ENCODE measurements at regions not wholly inside any gene's neighbourhood (a gene's known extent, or its start where the extent isn't known, plus 50 kb on each side); places are given as distances from the start of the nearest gene placed in this dataset.
"Not testable (repeated sequence)": the region's sequence is repeated elsewhere in the genome, so short reads cannot be mapped to it uniquely, and the experiment has no call there.

GRCh38 chr1:242826701-242827336 lies 302.3 kb upstream of the PLD5 start:
- Histone ChIP-seq H3K27ac (ENCODE audit: low read depth, low read length, severe bottlenecking) (no peak overlapping the region), H3K4me3 (ENCODE audit: extremely low read depth, insufficient read depth, low read length, poor library complexity, severe bottlenecking) (no peak overlapping the region), H3K9me3 (ENCODE audit: control insufficient read depth, low read length) (no peaks in the 10 kb centered on the region), H3K4me1 (ENCODE audit: control insufficient read depth, insufficient read depth, low read length, poor library complexity, severe bottlenecking) (peaks cover 35% of the 10 kb centered on the region), H3K36me3 (ENCODE audit: control insufficient read depth, insufficient read depth, low read length) (no peaks in the 10 kb centered on the region)
- 64 to 79% methylated on average over 3 to 4 of the region's 6 CpGs for WGBS, 2 experiments (ENCODE audit: insufficient coverage in 2 of 2)

- no peaks in the 10 kb centered on the region for H3K9me3 ChIP-seq (ENCODE audit: control insufficient read depth, low read length)
- peaks cover 35% of the 10 kb centered on the region for H3K4me1 ChIP-seq (ENCODE audit: control insufficient read depth, insufficient read depth, low read length, poor library complexity, severe bottlenecking)
- H3K36me3 ChIP-seq (ENCODE audit: control insufficient read depth, insufficient read depth, low read length), result no peaks in the 10 kb centered on the region
- no peak overlapping the region for H3K4me3 ChIP-seq (ENCODE audit: extremely low read depth, insufficient read depth, low read length, poor library complexity, severe bottlenecking)
- WGBS, 2 experiments (ENCODE audit: insufficient coverage in 2 of 2), result 66 to 77% methylated on average over 2 to 3 of the region's 4 CpGs
- peak overlapping the region; percentile 84 for H3K27ac ChIP-seq (ENCODE audit: low read depth, low read length, severe bottlenecking)
Observed at GRCh38 chr1:242824435-242824834, 299.9 kb upstream of the PLD5 start.

GRCh38 chr1:242813490-242814091 lies 289.1 kb upstream of the PLD5 start:
- H3K36me3 ChIP-seq (ENCODE audit: control insufficient read depth, insufficient read depth, low read length), result no peaks in the 10 kb centered on the region
- H3K9me3 ChIP-seq (ENCODE audit: control insufficient read depth, low read length), result no peaks in the 10 kb centered on the region
- 100% methylated on average over 1 of the region's 5 CpGs; no CpG with 5 or more reads in 1 of the 2 experiments for WGBS, 2 experiments (ENCODE audit: insufficient coverage in 2 of 2)
- no peaks in the 10 kb centered on the region for H3K4me1 ChIP-seq (ENCODE audit: control insufficient read depth, insufficient read depth, low read length, poor library complexity, severe bottlenecking)
- no peak overlapping the region for H3K4me3 ChIP-seq (ENCODE audit: extremely low read depth, insufficient read depth, low read length, poor library complexity, severe bottlenecking)
- H3K27ac ChIP-seq (ENCODE audit: low read depth, low read length, severe bottlenecking), result no peak overlapping the region

- Histone ChIP-seq H3K9me3 (ENCODE audit: control insufficient read depth, low read length) (no peaks in the 10 kb centered on the region), H3K4me1 (ENCODE audit: control insufficient read depth, insufficient read depth, low read length, poor library complexity, severe bottlenecking) (no peaks in the 10 kb centered on the region), H3K36me3 (ENCODE audit: control insufficient read depth, insufficient read depth, low read length) (no peaks in the 10 kb centered on the region), H3K4me3 (ENCODE audit: extremely low read depth, insufficient read depth, low read length, poor library complexity, severe bottlenecking) (no peak overlapping the region), H3K27ac (ENCODE audit: low read depth, low read length, severe bottlenecking) (no peak overlapping the region)
- WGBS, 2 experiments (ENCODE audit: insufficient coverage in 2 of 2), result 83% methylated on average over 1 of the region's 5 CpGs
Observed at GRCh38 chr1:242811092-242811840, 286.8 kb upstream of the PLD5 start.

GRCh38 chr1:242806324-242806723 lies 281.8 kb upstream of the PLD5 start:
- no peaks in the 10 kb centered on the region for H3K36me3 ChIP-seq (ENCODE audit: control insufficient read depth, insufficient read depth, low read length)
- WGBS, 2 experiments (ENCODE audit: insufficient coverage in 2 of 2), result 56 to 73% methylated on average over 1 of the region's 2 CpGs
- H3K4me1 ChIP-seq (ENCODE audit: control insufficient read depth, insufficient read depth, low read length, poor library complexity, severe bottlenecking), result no peaks in the 10 kb centered on the region
- no peak overlapping the region for H3K4me3 ChIP-seq (ENCODE audit: extremely low read depth, insufficient read depth, low read length, poor library complexity, severe bottlenecking)
- no peaks in the 10 kb centered on the region for H3K9me3 ChIP-seq (ENCODE audit: control insufficient read depth, low read length)
- no peak overlapping the region for H3K27ac ChIP-seq (ENCODE audit: low read depth, low read length, severe bottlenecking)

- not testable (repeated sequence) for H3K9me3 ChIP-seq (ENCODE audit: control insufficient read depth, low read length); H3K27ac ChIP-seq (ENCODE audit: low read depth, low read length, severe bottlenecking); H3K36me3 ChIP-seq (ENCODE audit: control insufficient read depth, insufficient read depth, low read length); H3K4me3 ChIP-seq (ENCODE audit: extremely low read depth, insufficient read depth, low read length, poor library complexity, severe bottlenecking); H3K4me1 ChIP-seq (ENCODE audit: control insufficient read depth, insufficient read depth, low read length, poor library complexity, severe bottlenecking)
- no CpG with 5 or more reads among the region's 1 CpG for WGBS, 2 experiments (ENCODE audit: insufficient coverage in 2 of 2)
Observed at GRCh38 chr1:242805360-242805759, 280.9 kb upstream of the PLD5 start.

- H3K4me3 ChIP-seq (ENCODE audit: extremely low read depth, insufficient read depth, low read length, poor library complexity, severe bottlenecking), result no peak overlapping the region
- H3K9me3 ChIP-seq (ENCODE audit: control insufficient read depth, low read length), result no peaks in the 10 kb centered on the region
- H3K36me3 ChIP-seq (ENCODE audit: control insufficient read depth, insufficient read depth, low read length), result no peaks in the 10 kb centered on the region
- WGBS, 2 experiments (ENCODE audit: insufficient coverage in 2 of 2), result no CpG with 5 or more reads among the region's 5 CpGs
- no peaks in the 10 kb centered on the region for H3K4me1 ChIP-seq (ENCODE audit: control insufficient read depth, insufficient read depth, low read length, poor library complexity, severe bottlenecking)
- H3K27ac ChIP-seq (ENCODE audit: low read depth, low read length, severe bottlenecking), result no peak overlapping the region
Observed at GRCh38 chr1:242802973-242803372, 278.5 kb upstream of the PLD5 start.

GRCh38 chr1:242800521-242800920 lies 276.0 kb upstream of the PLD5 start:
- H3K36me3 ChIP-seq (ENCODE audit: control insufficient read depth, insufficient read depth, low read length), result no peaks in the 10 kb centered on the region
- H3K4me1 ChIP-seq (ENCODE audit: control insufficient read depth, insufficient read depth, low read length, poor library complexity, severe bottlenecking), result no peaks in the 10 kb centered on the region
- WGBS, 2 experiments (ENCODE audit: insufficient coverage in 2 of 2), result 47 to 52% methylated on average over 2 of the region's 2 CpGs
- no peak overlapping the region for H3K4me3 ChIP-seq (ENCODE audit: extremely low read depth, insufficient read depth, low read length, poor library complexity, severe bottlenecking)
- H3K9me3 ChIP-seq (ENCODE audit: control insufficient read depth, low read length), result no peaks in the 10 kb centered on the region
- no peak overlapping the region for H3K27ac ChIP-seq (ENCODE audit: low read depth, low read length, severe bottlenecking)

GRCh38 chr1:242797856-242798255 lies 273.4 kb upstream of the PLD5 start:
- Histone ChIP-seq H3K9me3 (ENCODE audit: control insufficient read depth, low read length) (no peaks in the 10 kb centered on the region), H3K4me1 (ENCODE audit: control insufficient read depth, insufficient read depth, low read length, poor library complexity, severe bottlenecking) (no peaks in the 10 kb centered on the region), H3K4me3 (ENCODE audit: extremely low read depth, insufficient read depth, low read length, poor library complexity, severe bottlenecking) (no peak overlapping the region), H3K27ac (ENCODE audit: low read depth, low read length, severe bottlenecking) (no peak overlapping the region), H3K36me3 (ENCODE audit: control insufficient read depth, insufficient read depth, low read length) (no peaks in the 10 kb centered on the region)

GRCh38 chr1:242788771-242789170 lies 264.3 kb upstream of the PLD5 start:
- 100% methylated on average over 2 of the region's 2 CpGs; no CpG with 5 or more reads in 1 of the 2 experiments for WGBS, 2 experiments (ENCODE audit: insufficient coverage in 2 of 2)
- H3K27ac ChIP-seq (ENCODE audit: low read depth, low read length, severe bottlenecking), result no peak overlapping the region
- peaks cover 19% of the 10 kb centered on the region for H3K4me1 ChIP-seq (ENCODE audit: control insufficient read depth, insufficient read depth, low read length, poor library complexity, severe bottlenecking)
- peaks cover 6% of the 10 kb centered on the region for H3K9me3 ChIP-seq (ENCODE audit: control insufficient read depth, low read length)
- H3K4me3 ChIP-seq (ENCODE audit: extremely low read depth, insufficient read depth, low read length, poor library complexity, severe bottlenecking), result no peak overlapping the region
- no peaks in the 10 kb centered on the region for H3K36me3 ChIP-seq (ENCODE audit: control insufficient read depth, insufficient read depth, low read length)

GRCh38 chr1:242787968-242788367 lies 263.5 kb upstream of the PLD5 start:
- Histone ChIP-seq H3K9me3 (ENCODE audit: control insufficient read depth, low read length) (peaks cover 6% of the 10 kb centered on the region), H3K36me3 (ENCODE audit: control insufficient read depth, insufficient read depth, low read length) (no peaks in the 10 kb centered on the region), H3K27ac (ENCODE audit: low read depth, low read length, severe bottlenecking) (peak overlapping the region; percentile 30), H3K4me1 (ENCODE audit: control insufficient read depth, insufficient read depth, low read length, poor library complexity, severe bottlenecking) (peaks cover 19% of the 10 kb centered on the region), H3K4me3 (ENCODE audit: extremely low read depth, insufficient read depth, low read length, poor library complexity, severe bottlenecking) (no peak overlapping the region)
- WGBS, 2 experiments (ENCODE audit: insufficient coverage in 2 of 2), result 29% methylated on average over 1 of the region's 2 CpGs; no CpG with 5 or more reads in 1 of the 2 experiments
